CD4-positive, alpha-beta T cell (primary cell): ENCODE measurements at regions not wholly inside any gene's neighbourhood (a gene's known extent, or its start where the extent isn't known, plus 50 kb on each side); places are given as distances from the start of the nearest gene placed in this dataset.

ENCODE experiments used
- ATAC-seq: fragments of 200-7000 bp; cut with Tn5 transposase; one replicate; pipeline ENCODE4 v1.10.0; 2022; ENCODE audit warnings: mild to moderate bottlenecking; ENCODE audit not compliant: poor library complexity
- CTCF ChIA-PET: fragments of 350-600 bp; sonication (Branson Sonifier 250); formaldehyde crosslinking; loops from one replicate; lab custom pipeline; 2021; ENCODE audit warnings: antibody characterized with exemption, inconsistent platforms; lab: Charles Lee
- POLR2A ChIA-PET: fragments of 350-600 bp; sonication (Branson Sonifier 250); formaldehyde crosslinking; loops from one replicate; lab custom pipeline; 2021; ENCODE audit warnings: antibody characterized with exemption, inconsistent platforms; lab: Charles Lee
- DNase-seq, 14 experiments: peaks; one replicate each; pipeline ENCODE4 v3.0.0-alpha.2; 2013 to 2020; ENCODE audit warnings: mixed read lengths in 2 of 14
- H3K27ac ChIP-seq, 2 donors: one replicate each; pipeline versions ENCODE4 v1.5.1 to v1.7.0; 2013; ENCODE audit warnings: low read length in 2 of 2, low read depth in 1 of 2, mild to moderate bottlenecking in 1 of 2
- H3K27me3 ChIP-seq, 2 experiments: 1 replicate in 1 of 2; 2 replicates in 1 of 2; pipeline versions ENCODE4 v1.6.1 to v1.7.0; 2013; ENCODE audit warnings: low read length in 2 of 2, control low read depth in 1 of 2, mild to moderate bottlenecking in 1 of 2, moderate library complexity in 1 of 2; ENCODE audit not compliant: insufficient read depth in 2 of 2, control insufficient read depth in 1 of 2
- H3K36me3 ChIP-seq: one replicate; pipeline ENCODE4 v1.6.1; 2013; ENCODE audit warnings: low read length, control low read depth; ENCODE audit not compliant: insufficient read depth
- H3K4me1 ChIP-seq: one replicate; pipeline ENCODE4 v1.6.1; 2013; ENCODE audit warnings: low read length, control low read depth; ENCODE audit not compliant: insufficient read depth
- H3K4me3 ChIP-seq: one replicate; pipeline ENCODE4 v1.5.1; 2013; ENCODE audit warnings: mild to moderate bottlenecking, low read length, moderate library complexity
- H3K9me3 ChIP-seq, 2 experiments: 1 replicate in 1 of 2; 2 replicates in 1 of 2; pipeline versions ENCODE4 v1.6.1 to v1.7.0; 2013; ENCODE audit warnings: low read length in 2 of 2, mild to moderate bottlenecking in 2 of 2, control low read depth in 1 of 2, moderate library complexity in 1 of 2; ENCODE audit not compliant: control insufficient read depth in 1 of 2, insufficient read depth in 1 of 2
- H3K27ac Mint-ChIP-seq: one replicate; pipeline ENCODE4 v1.8.0; 2020; ENCODE audit warnings: mixed read lengths
- H3K27me3 Mint-ChIP-seq: one replicate; pipeline ENCODE4 v1.8.0; 2021; ENCODE audit warnings: mixed read lengths
- H3K36me3 Mint-ChIP-seq: one replicate; pipeline ENCODE4 v1.8.0; 2021; ENCODE audit warnings: low read depth, mixed read lengths
- H3K4me1 Mint-ChIP-seq: one replicate; pipeline ENCODE4 v1.8.0; 2021; ENCODE audit warnings: low read depth, mixed read lengths
- H3K4me3 Mint-ChIP-seq: one replicate; pipeline ENCODE4 v1.8.0; 2020; ENCODE audit warnings: mild to moderate bottlenecking, mixed read lengths
- H3K9me3 Mint-ChIP-seq: one replicate; pipeline ENCODE4 v1.8.0; 2020; ENCODE audit warnings: mixed read lengths
- intact Hi-C, 2 experiments: fragments of 100-400 bp; cut with DNase I in 1 of 2; cut with micrococcal nuclease in 1 of 2; formaldehyde crosslinking; loops; one replicate each; pipeline versions ENCODE4 v1.15.1 to v1.9.0; 2023 to 2025; cut with DNase I, micrococcal nuclease
- TF ChIP-seq, protein P1 (sequence below): fragments of 200-600 bp; IDR thresholded peaks from one replicate; pipeline ENCODE4 v1.8.0; 2022; ENCODE audit warnings: antibody characterized with exemption, mild to moderate bottlenecking

- TF ChIP-seq, protein P1, sequence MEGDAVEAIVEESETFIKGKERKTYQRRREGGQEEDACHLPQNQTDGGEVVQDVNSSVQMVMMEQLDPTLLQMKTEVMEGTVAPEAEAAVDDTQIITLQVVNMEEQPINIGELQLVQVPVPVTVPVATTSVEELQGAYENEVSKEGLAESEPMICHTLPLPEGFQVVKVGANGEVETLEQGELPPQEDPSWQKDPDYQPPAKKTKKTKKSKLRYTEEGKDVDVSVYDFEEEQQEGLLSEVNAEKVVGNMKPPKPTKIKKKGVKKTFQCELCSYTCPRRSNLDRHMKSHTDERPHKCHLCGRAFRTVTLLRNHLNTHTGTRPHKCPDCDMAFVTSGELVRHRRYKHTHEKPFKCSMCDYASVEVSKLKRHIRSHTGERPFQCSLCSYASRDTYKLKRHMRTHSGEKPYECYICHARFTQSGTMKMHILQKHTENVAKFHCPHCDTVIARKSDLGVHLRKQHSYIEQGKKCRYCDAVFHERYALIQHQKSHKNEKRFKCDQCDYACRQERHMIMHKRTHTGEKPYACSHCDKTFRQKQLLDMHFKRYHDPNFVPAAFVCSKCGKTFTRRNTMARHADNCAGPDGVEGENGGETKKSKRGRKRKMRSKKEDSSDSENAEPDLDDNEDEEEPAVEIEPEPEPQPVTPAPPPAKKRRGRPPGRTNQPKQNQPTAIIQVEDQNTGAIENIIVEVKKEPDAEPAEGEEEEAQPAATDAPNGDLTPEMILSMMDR = no peak
- H3K36me3 Mint-ChIP-seq = no peaks in the 10 kb centered on the region
- Histone ChIP-seq H3K27me3 (no peaks in the 10 kb centered on the region), H3K36me3 (no peaks in the 10 kb centered on the region), H3K27ac (no peak overlapping the region), H3K4me3 (no peak overlapping the region), H3K9me3 (no peaks in the 10 kb centered on the region), H3K4me1 (no peaks in the 10 kb centered on the region)
- ATAC-seq = no peak
- no peak for DNase-seq
- no peak overlapping the region for H3K4me3 Mint-ChIP-seq
- intact Hi-C loops = loop anchor here in 1 of 2 experiments (10.0 kb wide), 1 partner anchor 157 kb away; no protein-coding TSS in a partner anchor
- H3K27me3 Mint-ChIP-seq = no peaks in the 10 kb centered on the region
- no peak overlapping the region for H3K27ac Mint-ChIP-seq
- ChIA-PET POLR2A (no interaction called here), CTCF (no interaction called here)
- no peaks in the 10 kb centered on the region for H3K9me3 Mint-ChIP-seq
- H3K4me1 Mint-ChIP-seq = no peaks in the 10 kb centered on the region
Observed at GRCh38 chr4:54842226-54842625, 184.5 kb downstream of the KIT start.

- H3K9me3 ChIP-seq = no peaks in the 10 kb centered on the region
- intact Hi-C loops = loop anchor here in 1 of 2 experiments (10.0 kb wide), 1 partner anchor 156 kb away; no protein-coding TSS in a partner anchor
- no peak overlapping the region for H3K27ac ChIP-seq
- ChIA-PET POLR2A (no interaction called here), CTCF (no interaction called here)
- no peaks in the 10 kb centered on the region for H3K27me3 ChIP-seq
- Mint-ChIP-seq H3K36me3 (no peaks in the 10 kb centered on the region), H3K4me1 (no peaks in the 10 kb centered on the region), H3K4me3 (no peak overlapping the region), H3K27ac (no peak overlapping the region), H3K27me3 (no peaks in the 10 kb centered on the region), H3K9me3 (no peaks in the 10 kb centered on the region)
- no peak overlapping the region for H3K4me3 ChIP-seq
- DNase-seq (peak in 2 of 14 experiments; percentile 6 to 12), ATAC-seq (no peak)
- H3K4me1 ChIP-seq = no peaks in the 10 kb centered on the region
- TF ChIP-seq, protein P1 = no peak
- H3K36me3 ChIP-seq = no peaks in the 10 kb centered on the region
Observed at GRCh38 chr4:54840992-54841768, 183.4 kb downstream of the KIT start.

GRCh38 chr4:54840430-54840829 lies 182.7 kb downstream of the KIT start:
- H3K27ac Mint-ChIP-seq = no peak overlapping the region
- no peak overlapping the region for H3K4me3 ChIP-seq
- no peaks in the 10 kb centered on the region for H3K4me1 Mint-ChIP-seq
- H3K27ac ChIP-seq = no peak overlapping the region
- H3K27me3 Mint-ChIP-seq = no peaks in the 10 kb centered on the region
- no peaks in the 10 kb centered on the region for H3K4me1 ChIP-seq
- no peaks in the 10 kb centered on the region for H3K36me3 ChIP-seq
- H3K27me3 ChIP-seq = no peaks in the 10 kb centered on the region
- DNase-seq (no peak), ATAC-seq (no peak)
- TF ChIP-seq, protein P1 = no peak
- POLR2A ChIA-PET = no interaction called here
- no peaks in the 10 kb centered on the region for H3K9me3 Mint-ChIP-seq
- no peak overlapping the region for H3K4me3 Mint-ChIP-seq
- H3K36me3 Mint-ChIP-seq = no peaks in the 10 kb centered on the region
- intact Hi-C loops = loop anchor here in 1 of 2 experiments (10.0 kb wide), 1 partner anchor 156 kb away; no protein-coding TSS in a partner anchor
- CTCF ChIA-PET = no interaction called here
- no peaks in the 10 kb centered on the region for H3K9me3 ChIP-seq
